ENCODE measurements at regions not wholly inside any gene's neighbourhood (a gene's known extent, or its start where the extent isn't known, plus 50 kb on each side); places are given as distances from the start of the nearest gene placed in this dataset.
A peak's percentile ranks its signal among the peaks of the same experiment; 100 is the strongest.
"Not testable (repeated sequence)": the region's sequence is repeated elsewhere in the genome, so short reads cannot be mapped to it uniquely, and the experiment has no call there.

- DNase-seq (no peak), ATAC-seq (no peak)
- ChIA-PET CTCF (interaction anchor here (1.2 kb wide), 1 partner anchor 14 kb away, joined by 3 read pairs; no protein-coding TSS in a partner anchor), POLR2A (no interaction called here)
- Mint-ChIP-seq H3K4me3 (no peak overlapping the region), H3K4me1 (ENCODE audit: low read depth) (no peaks in the 10 kb centered on the region), H3K36me3 (ENCODE audit: low read depth) (no peaks in the 10 kb centered on the region), H3K9me3 (ENCODE audit: insufficient read depth) (no peaks in the 10 kb centered on the region), H3K27me3 (ENCODE audit: low read depth) (peaks cover 2% of the 10 kb centered on the region), H3K27ac (no peak overlapping the region)
Measured at GRCh38 chr5:158194561-158194976, 335.6 kb upstream of the CLINT1 start.

- DNase-seq; H3K27ac Mint-ChIP-seq; H3K9me3 Mint-ChIP-seq (ENCODE audit: insufficient read depth); H3K36me3 Mint-ChIP-seq (ENCODE audit: low read depth); POLR2A ChIA-PET; H3K4me1 Mint-ChIP-seq (ENCODE audit: low read depth); H3K27me3 Mint-ChIP-seq (ENCODE audit: low read depth); H3K4me3 Mint-ChIP-seq; ATAC-seq: not testable (repeated sequence)
- CTCF ChIA-PET: interaction anchor here (1.2 to 1.7 kb wide), 2 partner anchors 15 to 118 kb away, joined by 3 to 5 read pairs; no protein-coding TSS in a partner anchor
Measured at GRCh38 chr5:158193395-158193794, 334.4 kb upstream of the CLINT1 start.

- CTCF ChIA-PET: no interaction called here
- no peak overlapping the region for H3K4me3 Mint-ChIP-seq
- H3K27ac Mint-ChIP-seq: no peak overlapping the region
- DNase-seq (no peak), ATAC-seq (no peak)
- POLR2A ChIA-PET: interaction anchor here (0.5 kb wide), 1 partner anchor 19 kb away, joined by 3 read pairs; no protein-coding TSS in a partner anchor
- H3K27me3 Mint-ChIP-seq (ENCODE audit: low read depth): no peaks in the 10 kb centered on the region
- no peaks in the 10 kb centered on the region for H3K36me3 Mint-ChIP-seq (ENCODE audit: low read depth)
- no peaks in the 10 kb centered on the region for H3K4me1 Mint-ChIP-seq (ENCODE audit: low read depth)
- H3K9me3 Mint-ChIP-seq (ENCODE audit: insufficient read depth): no peaks in the 10 kb centered on the region
Measured at GRCh38 chr5:158180407-158180806, 321.5 kb upstream of the CLINT1 start.

DNA sequence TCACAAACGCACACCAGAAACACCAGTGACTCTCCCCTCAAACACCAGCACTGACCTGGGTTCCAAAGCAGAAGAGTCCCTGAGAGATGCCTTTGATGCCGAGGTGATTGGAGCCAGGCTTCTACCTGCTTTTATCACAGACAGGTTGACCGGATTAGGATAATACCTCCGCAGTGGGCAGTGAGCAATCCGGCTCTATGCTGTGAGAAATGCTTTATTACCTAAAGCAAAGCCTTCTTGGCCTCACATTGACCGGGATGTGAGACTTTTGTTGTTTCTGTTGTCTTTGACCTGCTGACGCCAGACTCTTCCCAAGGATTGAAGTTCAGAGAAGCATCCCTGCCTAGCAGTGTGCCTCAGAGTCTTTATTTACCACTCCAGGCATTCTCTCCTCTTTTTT, 320.3 kb upstream of the CLINT1 start:
- Mint-ChIP-seq H3K27ac (no peak overlapping the region), H3K36me3 (ENCODE audit: low read depth) (no peaks in the 10 kb centered on the region), H3K4me3 (no peak overlapping the region), H3K27me3 (ENCODE audit: low read depth) (no peaks in the 10 kb centered on the region), H3K4me1 (ENCODE audit: low read depth) (no peaks in the 10 kb centered on the region), H3K9me3 (ENCODE audit: insufficient read depth) (no peaks in the 10 kb centered on the region)
- no peak for ATAC-seq
- ChIA-PET CTCF (no interaction called here), POLR2A (no interaction called here)
- no peak for DNase-seq

DNA sequence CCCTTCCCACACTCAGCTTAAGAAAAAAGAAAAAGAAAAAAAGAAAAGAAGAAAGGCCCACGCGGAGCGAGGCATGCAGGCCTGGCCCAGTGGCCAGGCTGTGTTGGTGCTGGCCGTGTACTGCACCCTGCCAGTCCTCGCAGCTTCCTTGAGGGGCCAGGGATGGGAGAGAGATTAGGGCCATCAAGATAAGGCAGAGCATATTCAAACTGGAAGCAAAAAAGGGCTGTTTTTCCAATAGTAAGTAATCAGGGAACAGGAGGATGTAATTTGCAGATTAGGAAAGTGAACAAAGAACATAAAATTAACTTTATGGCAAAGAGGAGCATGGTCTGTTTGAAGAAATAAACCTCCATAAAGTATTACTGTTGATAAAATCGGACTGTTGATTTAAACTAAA, 319.6 kb upstream of the CLINT1 start:
- DNase-seq: no peak
- no peaks in the 10 kb centered on the region for H3K36me3 Mint-ChIP-seq (ENCODE audit: low read depth)
- ATAC-seq: no peak
- no peak overlapping the region for H3K27ac Mint-ChIP-seq
- H3K27me3 Mint-ChIP-seq (ENCODE audit: low read depth): no peaks in the 10 kb centered on the region
- ChIA-PET CTCF (no interaction called here), POLR2A (no interaction called here)
- H3K4me1 Mint-ChIP-seq (ENCODE audit: low read depth): no peaks in the 10 kb centered on the region
- H3K9me3 Mint-ChIP-seq (ENCODE audit: insufficient read depth): no peaks in the 10 kb centered on the region
- no peak overlapping the region for H3K4me3 Mint-ChIP-seq

DNA sequence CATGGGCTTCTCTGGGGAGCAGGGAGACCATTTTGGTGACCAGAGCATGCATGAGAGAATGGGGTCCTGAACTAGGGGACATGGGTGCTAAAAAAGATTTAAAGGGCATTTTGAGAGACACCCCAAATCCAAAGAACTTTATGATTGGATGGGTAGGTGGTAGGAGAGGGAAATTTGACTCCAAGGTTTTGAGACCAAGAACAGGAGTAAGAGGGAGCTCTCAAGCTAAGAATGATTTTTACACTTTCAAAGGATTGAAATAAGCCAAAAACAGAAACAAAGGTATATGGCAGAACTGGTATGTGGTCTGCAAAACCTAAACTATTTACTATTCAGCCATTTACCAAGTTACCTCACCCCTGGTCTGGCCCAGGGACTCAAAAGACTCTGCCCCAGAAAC, 318.2 kb upstream of the CLINT1 start:
- Mint-ChIP-seq H3K27me3 (ENCODE audit: low read depth) (no peaks in the 10 kb centered on the region), H3K36me3 (ENCODE audit: low read depth) (no peaks in the 10 kb centered on the region), H3K4me3 (no peak overlapping the region), H3K4me1 (ENCODE audit: low read depth) (no peaks in the 10 kb centered on the region), H3K9me3 (ENCODE audit: insufficient read depth) (no peaks in the 10 kb centered on the region), H3K27ac (no peak overlapping the region)
- DNase-seq (no peak), ATAC-seq (no peak)
- ChIA-PET CTCF (interaction anchor here (0.9 to 1.0 kb wide), 2 partner anchors 929 to 930 kb away, joined by 3 read pairs; no protein-coding TSS in a partner anchor), POLR2A (no interaction called here)

DNA sequence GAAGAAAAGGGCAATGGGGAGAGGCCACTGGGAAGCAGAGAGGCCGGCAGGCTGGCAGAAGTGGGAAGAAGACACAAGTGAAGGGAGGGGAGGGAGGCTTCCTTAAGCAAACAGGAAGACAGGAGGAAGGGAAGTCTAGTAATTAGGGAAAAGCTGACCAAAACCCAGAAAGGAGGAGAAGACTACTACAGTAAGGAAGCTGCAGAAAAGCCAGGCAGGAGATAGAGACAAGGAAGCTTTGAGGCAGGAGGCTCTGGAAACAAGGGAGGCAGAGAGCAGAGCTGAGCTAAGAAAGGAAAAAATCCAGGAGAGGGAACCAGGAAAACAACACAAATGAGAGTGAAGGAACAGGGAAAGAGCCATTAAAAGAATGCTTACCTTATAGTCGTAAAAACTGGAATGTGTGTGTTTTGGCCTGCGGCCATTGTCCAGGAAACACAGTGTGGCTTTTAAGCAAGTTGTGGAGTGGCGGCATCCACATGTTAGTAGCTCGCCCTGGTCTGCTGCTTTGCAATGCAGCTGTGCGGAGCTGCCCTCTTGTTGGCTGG, 317.1 kb upstream of the CLINT1 start:
- H3K4me3 Mint-ChIP-seq: no peak overlapping the region
- no peaks in the 10 kb centered on the region for H3K27me3 Mint-ChIP-seq (ENCODE audit: low read depth)
- H3K27ac Mint-ChIP-seq: no peak overlapping the region
- CTCF ChIA-PET: interaction anchor here (1.6 to 2.6 kb wide), 4 partner anchors 52 to 931 kb away, joined by 3 to 55 read pairs (median 19); no protein-coding TSS in a partner anchor
- no peaks in the 10 kb centered on the region for H3K4me1 Mint-ChIP-seq (ENCODE audit: low read depth)
- H3K9me3 Mint-ChIP-seq (ENCODE audit: insufficient read depth): no peaks in the 10 kb centered on the region
- DNase-seq (no peak), ATAC-seq (no peak)
- POLR2A ChIA-PET: no interaction called here
- no peaks in the 10 kb centered on the region for H3K36me3 Mint-ChIP-seq (ENCODE audit: low read depth)

GRCh38 chr5:158174918-158175851, 316.2 kb upstream of the CLINT1 start:
- Mint-ChIP-seq H3K27ac (no peak overlapping the region), H3K4me1 (ENCODE audit: low read depth) (no peaks in the 10 kb centered on the region), H3K36me3 (ENCODE audit: low read depth) (no peaks in the 10 kb centered on the region), H3K9me3 (ENCODE audit: insufficient read depth) (no peaks in the 10 kb centered on the region), H3K4me3 (no peak overlapping the region), H3K27me3 (ENCODE audit: low read depth) (no peaks in the 10 kb centered on the region)
- CTCF ChIA-PET: interaction anchor here (0.6 to 2.6 kb wide), 25 partner anchors 9 to 982 kb away, joined by 3 to 55 read pairs (median 3); no protein-coding TSS in a partner anchor
- DNase-seq (peak; percentile 69), ATAC-seq (peak; percentile 64)
- POLR2A ChIA-PET: no interaction called here

- H3K27me3 Mint-ChIP-seq (ENCODE audit: low read depth): no peaks in the 10 kb centered on the region
- ChIA-PET POLR2A (no interaction called here), CTCF (interaction anchor here (0.8 to 2.6 kb wide), 8 partner anchors 54 to 937 kb away, joined by 3 to 55 read pairs (median 4); no protein-coding TSS in a partner anchor)
- H3K9me3 Mint-ChIP-seq (ENCODE audit: insufficient read depth): no peaks in the 10 kb centered on the region
- no peaks in the 10 kb centered on the region for H3K4me1 Mint-ChIP-seq (ENCODE audit: low read depth)
- ATAC-seq (no peak), DNase-seq (no peak)
- H3K4me3 Mint-ChIP-seq: no peak overlapping the region
- H3K36me3 Mint-ChIP-seq (ENCODE audit: low read depth): no peaks in the 10 kb centered on the region
- H3K27ac Mint-ChIP-seq: no peak overlapping the region
Measured at GRCh38 chr5:158174026-158174425, 315.1 kb upstream of the CLINT1 start.

GRCh38 chr5:158172005-158172404, 313.1 kb upstream of the CLINT1 start:
- no peak overlapping the region for H3K27ac Mint-ChIP-seq
- DNase-seq (no peak), ATAC-seq (no peak)
- no peaks in the 10 kb centered on the region for H3K27me3 Mint-ChIP-seq (ENCODE audit: low read depth)
- no peaks in the 10 kb centered on the region for H3K9me3 Mint-ChIP-seq (ENCODE audit: insufficient read depth)
- no peak overlapping the region for H3K4me3 Mint-ChIP-seq
- ChIA-PET POLR2A (no interaction called here), CTCF (interaction anchor here (2.1 kb wide), 1 partner anchor 934 kb away, joined by 7 read pairs; no protein-coding TSS in a partner anchor)
- no peaks in the 10 kb centered on the region for H3K36me3 Mint-ChIP-seq (ENCODE audit: low read depth)
- H3K4me1 Mint-ChIP-seq (ENCODE audit: low read depth): no peaks in the 10 kb centered on the region

GRCh38 chr5:158170534-158170933, 311.6 kb upstream of the CLINT1 start:
- DNase-seq: no peak
- ChIA-PET POLR2A (no interaction called here), CTCF (interaction anchor here (1.6 kb wide), 1 partner anchor 936 kb away, joined by 5 read pairs; no protein-coding TSS in a partner anchor)
- H3K4me3 Mint-ChIP-seq: no peak overlapping the region
- no peaks in the 10 kb centered on the region for H3K27me3 Mint-ChIP-seq (ENCODE audit: low read depth)
- no peaks in the 10 kb centered on the region for H3K9me3 Mint-ChIP-seq (ENCODE audit: insufficient read depth)
- ATAC-seq: no peak
- H3K36me3 Mint-ChIP-seq (ENCODE audit: low read depth): no peaks in the 10 kb centered on the region
- no peaks in the 10 kb centered on the region for H3K4me1 Mint-ChIP-seq (ENCODE audit: low read depth)
- no peak overlapping the region for H3K27ac Mint-ChIP-seq

DNA sequence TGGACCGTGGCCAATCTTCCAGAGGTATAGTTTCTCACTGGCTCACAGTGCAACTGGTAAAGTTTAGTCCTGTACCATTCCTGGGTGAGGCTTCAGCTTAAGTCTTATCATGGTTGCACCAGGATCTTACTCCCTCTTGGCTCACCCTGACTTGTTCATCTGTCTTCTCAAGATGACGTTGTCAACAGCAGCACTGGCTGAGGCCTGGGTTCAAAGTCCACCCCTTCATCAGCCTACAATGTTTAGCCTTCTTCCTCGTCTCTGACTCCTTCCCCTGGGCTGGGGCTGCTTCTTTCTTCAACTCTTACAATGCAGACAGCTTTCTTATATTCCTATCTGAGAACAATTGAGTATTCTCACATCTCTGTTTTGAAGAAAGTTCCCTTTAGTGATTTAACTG, 311.1 kb upstream of the CLINT1 start:
- H3K36me3 Mint-ChIP-seq (ENCODE audit: low read depth): no peaks in the 10 kb centered on the region
- no peak overlapping the region for H3K4me3 Mint-ChIP-seq
- CTCF ChIA-PET: interaction anchor here (1.6 kb wide), 1 partner anchor 937 kb away, joined by 5 read pairs; no protein-coding TSS in a partner anchor
- H3K27ac Mint-ChIP-seq: no peak overlapping the region
- H3K9me3 Mint-ChIP-seq (ENCODE audit: insufficient read depth): no peaks in the 10 kb centered on the region
- POLR2A ChIA-PET: no interaction called here
- H3K4me1 Mint-ChIP-seq (ENCODE audit: low read depth): no peaks in the 10 kb centered on the region
- ATAC-seq: no peak
- DNase-seq: no peak
- H3K27me3 Mint-ChIP-seq (ENCODE audit: low read depth): peaks cover 2% of the 10 kb centered on the region
